ENCODE measurements at regions not wholly inside any gene's neighbourhood (a gene's known extent, or its start where the extent isn't known, plus 50 kb on each side); places are given as distances from the start of the nearest gene placed in this dataset.
"Not testable (repeated sequence)": the region's sequence is repeated elsewhere in the genome, so short reads cannot be mapped to it uniquely, and the experiment has no call there.

- no peak for DNase-seq (ENCODE audit: low read depth)
- TF ChIP-seq POLR2A (IDR thresholded peaks at IDR 0.05; ENCODE audit: extremely low read depth, insufficient read length) (no peak), MAX (IDR thresholded peaks at IDR 0.05; ENCODE audit: low read depth, low read length) (no peak), CTCF (IDR thresholded peaks at IDR 0.05; ENCODE audit: low read depth, low read length) (no peak), MYC (IDR thresholded peaks at IDR 0.05; ENCODE audit: low read depth, low read length) (no peak)
- H3K4me3 ChIP-seq (ENCODE audit: low read depth, low read length), result no peak overlapping the region
Measured at GRCh38 chr11:97703851-97704250, 1314.0 kb downstream of the JRKL start.

- not testable (repeated sequence) for DNase-seq (ENCODE audit: low read depth); H3K4me3 ChIP-seq (ENCODE audit: low read depth, low read length)
Measured at GRCh38 chr11:97705441-97705840, 1315.3 kb upstream of the CNTN5 start.

- TF ChIP-seq MAX (IDR thresholded peaks at IDR 0.05; ENCODE audit: low read depth, low read length) (no peak), POLR2A (IDR thresholded peaks at IDR 0.05; ENCODE audit: extremely low read depth, insufficient read length) (no peak), MYC (IDR thresholded peaks at IDR 0.05; ENCODE audit: low read depth, low read length) (no peak), CTCF (IDR thresholded peaks at IDR 0.05; ENCODE audit: low read depth, low read length) (no peak)
- H3K4me3 ChIP-seq (ENCODE audit: low read depth, low read length), result no peak overlapping the region
- no peak for DNase-seq (ENCODE audit: low read depth)
Measured at GRCh38 chr11:97717922-97718321, 1302.8 kb upstream of the CNTN5 start.

GRCh38 chr11:97722065-97722464, 1298.7 kb upstream of the CNTN5 start:
- TF ChIP-seq MYC (IDR thresholded peaks at IDR 0.05; ENCODE audit: low read depth, low read length) (no peak), CTCF (IDR thresholded peaks at IDR 0.05; ENCODE audit: low read depth, low read length) (no peak), MAX (IDR thresholded peaks at IDR 0.05; ENCODE audit: low read depth, low read length) (no peak), POLR2A (IDR thresholded peaks at IDR 0.05; ENCODE audit: extremely low read depth, insufficient read length) (no peak)
- DNase-seq (ENCODE audit: low read depth), result no peak
- no peak overlapping the region for H3K4me3 ChIP-seq (ENCODE audit: low read depth, low read length)

- TF ChIP-seq MYC (IDR thresholded peaks at IDR 0.05; ENCODE audit: low read depth, low read length) (no peak), MAX (IDR thresholded peaks at IDR 0.05; ENCODE audit: low read depth, low read length) (no peak), CTCF (IDR thresholded peaks at IDR 0.05; ENCODE audit: low read depth, low read length) (no peak), POLR2A (IDR thresholded peaks at IDR 0.05; ENCODE audit: extremely low read depth, insufficient read length) (no peak)
Measured at GRCh38 chr11:97722721-97723120, 1298.0 kb upstream of the CNTN5 start.

GRCh38 chr11:97729546-97730272, 1291.0 kb upstream of the CNTN5 start:
- H3K4me3 ChIP-seq (ENCODE audit: low read depth, low read length), result no peak overlapping the region
- DNase-seq (ENCODE audit: low read depth), result no peak
- TF ChIP-seq CTCF (IDR thresholded peaks at IDR 0.05; ENCODE audit: low read depth, low read length) (no peak), MYC (IDR thresholded peaks at IDR 0.05; ENCODE audit: low read depth, low read length) (no peak), POLR2A (IDR thresholded peaks at IDR 0.05; ENCODE audit: extremely low read depth, insufficient read length) (no peak), MAX (IDR thresholded peaks at IDR 0.05; ENCODE audit: low read depth, low read length) (no peak)

More at GRCh38 chr11:97722721-97723120, 1298.0 kb upstream of the CNTN5 start:
- no peak overlapping the region for H3K4me3 ChIP-seq (ENCODE audit: low read depth, low read length)
- no peak for DNase-seq (ENCODE audit: low read depth)

Data from NB4 (cell line).